GM12878 (cell line): ENCODE measurements at regions not wholly inside any gene's neighbourhood (a gene's known extent, or its start where the extent isn't known, plus 50 kb on each side); places are given as distances from the start of the nearest gene placed in this dataset.

Experiments
- FOXK2 ChIP-seq: fragments of 450-650 bp; IDR thresholded peaks from 2 replicates; pipeline ENCODE4 v1.6.1; 2017; ENCODE audit warnings: mild to moderate bottlenecking, moderate library complexity
- ZNF384 ChIP-seq: IDR thresholded peaks from 2 replicates; pipeline ENCODE4 v1.6.1; 2012; ENCODE audit warnings: low read depth, mild to moderate bottlenecking, low read length, improper control_type of control experiment, borderline replicate concordance
- ZSCAN29 ChIP-seq: fragments of 450-650 bp; IDR thresholded peaks from 2 replicates; pipeline ENCODE4 v1.6.1; 2017; ENCODE audit warnings: mild to moderate bottlenecking, moderate library complexity
- TF ChIP-seq, protein P1 (sequence below), 3 experiments: IDR thresholded peaks in 2 of 3; conservative IDR thresholded peaks in 1 of 3; 2 replicates each; pipeline ENCODE4 v1.5.1; 2011; ENCODE audit warnings: low read depth in 3 of 3, low read length in 3 of 3, mild to moderate bottlenecking in 3 of 3, control low read depth in 2 of 3, moderate library complexity in 2 of 3, inconsistent platforms in 1 of 3, mixed read lengths in 1 of 3; ENCODE audit not compliant: control insufficient read depth in 2 of 3, insufficient read depth in 1 of 3; ENCODE audit errors: extremely low read depth in 1 of 3

DNA sequence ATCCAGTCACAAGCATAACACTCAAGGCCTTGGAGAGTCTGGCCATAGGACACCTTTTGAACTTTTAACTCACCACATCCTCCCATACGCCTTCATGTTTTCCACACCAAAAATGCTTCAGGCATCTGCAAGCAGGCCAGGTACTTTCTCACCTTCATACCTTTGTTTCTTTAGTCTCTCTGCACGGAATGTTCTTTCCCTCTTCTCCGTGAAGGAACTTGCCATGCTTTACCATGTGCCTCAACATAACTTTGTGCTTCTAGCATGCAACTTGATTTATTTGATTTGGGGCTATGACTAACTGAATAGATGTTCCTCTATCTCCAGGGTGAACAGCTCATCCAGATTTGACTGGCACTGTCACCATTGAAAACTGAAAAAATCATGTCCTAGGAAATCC lies 141.7 kb upstream of the ACVR2A start:
- TF ChIP-seq ZNF384: no peak
- TF ChIP-seq, protein P1, sequence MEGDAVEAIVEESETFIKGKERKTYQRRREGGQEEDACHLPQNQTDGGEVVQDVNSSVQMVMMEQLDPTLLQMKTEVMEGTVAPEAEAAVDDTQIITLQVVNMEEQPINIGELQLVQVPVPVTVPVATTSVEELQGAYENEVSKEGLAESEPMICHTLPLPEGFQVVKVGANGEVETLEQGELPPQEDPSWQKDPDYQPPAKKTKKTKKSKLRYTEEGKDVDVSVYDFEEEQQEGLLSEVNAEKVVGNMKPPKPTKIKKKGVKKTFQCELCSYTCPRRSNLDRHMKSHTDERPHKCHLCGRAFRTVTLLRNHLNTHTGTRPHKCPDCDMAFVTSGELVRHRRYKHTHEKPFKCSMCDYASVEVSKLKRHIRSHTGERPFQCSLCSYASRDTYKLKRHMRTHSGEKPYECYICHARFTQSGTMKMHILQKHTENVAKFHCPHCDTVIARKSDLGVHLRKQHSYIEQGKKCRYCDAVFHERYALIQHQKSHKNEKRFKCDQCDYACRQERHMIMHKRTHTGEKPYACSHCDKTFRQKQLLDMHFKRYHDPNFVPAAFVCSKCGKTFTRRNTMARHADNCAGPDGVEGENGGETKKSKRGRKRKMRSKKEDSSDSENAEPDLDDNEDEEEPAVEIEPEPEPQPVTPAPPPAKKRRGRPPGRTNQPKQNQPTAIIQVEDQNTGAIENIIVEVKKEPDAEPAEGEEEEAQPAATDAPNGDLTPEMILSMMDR (IDR thresholded peaks at IDR 0.05 in 2 of 3, conservative IDR thresholded peaks at IDR 0.05 in 1 of 3; ENCODE audit: control insufficient read depth in 2 of 3, extremely low read depth in 1 of 3, insufficient read depth in 1 of 3, low read depth in 3 of 3, low read length in 3 of 3): no peak
- no peak for TF ChIP-seq FOXK2
- no peak for TF ChIP-seq ZSCAN29
